Neutrophil (primary cell): ENCODE measurements at regions not wholly inside any gene's neighbourhood (a gene's known extent, or its start where the extent isn't known, plus 50 kb on each side); places are given as distances from the start of the nearest gene placed in this dataset.

Source experiments
- H3K27ac ChIP-seq: fragments of 200-600 bp; sonication (generic); 2 replicates; pipeline ENCODE4 v1.5.1; 2016; ENCODE audit warnings: mild to moderate bottlenecking, moderate library complexity
- H3K27me3 ChIP-seq: fragments of 200-600 bp; sonication (generic); 2 replicates; pipeline ENCODE4 v1.6.0; 2016; ENCODE audit warnings: mild to moderate bottlenecking
- H3K36me3 ChIP-seq: fragments of 200-600 bp; sonication (generic); 2 replicates; pipeline ENCODE4 v1.5.1; 2017
- H3K4me1 ChIP-seq, 2 experiments: fragments of 200-600 bp in 1 of 2; sonication (generic) in 1 of 2; 1 replicate in 1 of 2; 2 replicates in 1 of 2; pipeline versions ENCODE4 v1.5.1 to v1.6.1; 2013 to 2016; ENCODE audit warnings: low read depth in 1 of 2, low read length in 1 of 2, mild to moderate bottlenecking in 1 of 2, moderate library complexity in 1 of 2; ENCODE audit not compliant: control insufficient read depth in 1 of 2, insufficient read depth in 1 of 2
- H3K4me3 ChIP-seq, 2 experiments: fragments of 200-600 bp in 1 of 2; sonication (generic) in 1 of 2; 1 replicate in 1 of 2; 2 replicates in 1 of 2; pipeline ENCODE4 v1.5.1; 2013 to 2016; ENCODE audit warnings: low read depth in 1 of 2, low read length in 1 of 2, mild to moderate bottlenecking in 1 of 2, moderate library complexity in 1 of 2
- H3K9me3 ChIP-seq: fragments of 200-600 bp; sonication (generic); 2 replicates; pipeline ENCODE4 v1.5.1; 2016
- CTCF ChIP-seq: fragments of 200-600 bp; sonication (generic); IDR thresholded peaks from 2 replicates; pipeline ENCODE4 v1.5.1; 2016; ENCODE audit warnings: antibody characterized with exemption

- H3K4me3 ChIP-seq = no peak overlapping the region
- H3K27ac ChIP-seq = no peak overlapping the region
- peaks cover 7% of the 10 kb centered on the region for H3K27me3 ChIP-seq
- H3K36me3 ChIP-seq = no peaks in the 10 kb centered on the region
- TF ChIP-seq CTCF = no peak
- no peaks in the 10 kb centered on the region for H3K4me1 ChIP-seq
- no peaks in the 10 kb centered on the region for H3K9me3 ChIP-seq
Measured at GRCh38 chr12:100737168-100737567, 57.4 kb upstream of the ANO4 start.

- Histone ChIP-seq H3K4me1 (no peaks in the 10 kb centered on the region), H3K4me3 (no peak overlapping the region), H3K9me3 (no peaks in the 10 kb centered on the region), H3K27ac (no peak overlapping the region), H3K27me3 (peaks cover under 1% of the 10 kb centered on the region), H3K36me3 (no peaks in the 10 kb centered on the region)
- no peak for TF ChIP-seq CTCF
Measured at GRCh38 chr12:100738086-100738485, 56.5 kb upstream of the ANO4 start.

GRCh38 chr12:100741084-100741711 lies 53.4 kb upstream of the ANO4 start:
- no peaks in the 10 kb centered on the region for H3K4me1 ChIP-seq
- H3K36me3 ChIP-seq = no peaks in the 10 kb centered on the region
- H3K4me3 ChIP-seq = no peak overlapping the region
- no peaks in the 10 kb centered on the region for H3K27me3 ChIP-seq
- H3K9me3 ChIP-seq = no peaks in the 10 kb centered on the region
- no peak for TF ChIP-seq CTCF
- H3K27ac ChIP-seq = no peak overlapping the region

GRCh38 chr12:100743060-100743459 lies 51.5 kb upstream of the ANO4 start:
- H3K27me3 ChIP-seq = no peaks in the 10 kb centered on the region
- TF ChIP-seq CTCF = no peak
- H3K9me3 ChIP-seq = no peaks in the 10 kb centered on the region

More at GRCh38 chr12:100743060-100743459, 51.5 kb upstream of the ANO4 start:
- Histone ChIP-seq H3K27ac (no peak overlapping the region), H3K4me3 (no peak overlapping the region), H3K4me1 (no peaks in the 10 kb centered on the region), H3K36me3 (no peaks in the 10 kb centered on the region)
